GM12891 (cell line): ENCODE measurements at regions not wholly inside any gene's neighbourhood (a gene's known extent, or its start where the extent isn't known, plus 50 kb on each side); places are given as distances from the start of the nearest gene placed in this dataset.
"Not testable (repeated sequence)": the region's sequence is repeated elsewhere in the genome, so short reads cannot be mapped to it uniquely, and the experiment has no call there.

Experiments used
- POLR2A ChIP-seq: IDR thresholded peaks from 2 replicates; pipeline ENCODE4 v1.6.1; 2011; ENCODE audit warnings: low read depth, low read length, control low read depth
- POLR2AphosphoS5 ChIP-seq: IDR thresholded peaks from 2 replicates; pipeline ENCODE4 v1.6.1; 2011; ENCODE audit warnings: low read depth, low read length, control low read depth
- TAF1 ChIP-seq: IDR thresholded peaks from 2 replicates; pipeline ENCODE4 v1.6.1; 2011; ENCODE audit warnings: low read depth, low read length, control low read depth

GRCh38 chr6:104675161-104675560, 184.6 kb downstream of the HACE1 start:
- TF ChIP-seq TAF1, POLR2AphosphoS5, POLR2A: not testable (repeated sequence)
